ENCODE measurements at regions not wholly inside any gene's neighbourhood (a gene's known extent, or its start where the extent isn't known, plus 50 kb on each side); places are given as distances from the start of the nearest gene placed in this dataset.
"Not testable (repeated sequence)": the region's sequence is repeated elsewhere in the genome, so short reads cannot be mapped to it uniquely, and the experiment has no call there.

DNA sequence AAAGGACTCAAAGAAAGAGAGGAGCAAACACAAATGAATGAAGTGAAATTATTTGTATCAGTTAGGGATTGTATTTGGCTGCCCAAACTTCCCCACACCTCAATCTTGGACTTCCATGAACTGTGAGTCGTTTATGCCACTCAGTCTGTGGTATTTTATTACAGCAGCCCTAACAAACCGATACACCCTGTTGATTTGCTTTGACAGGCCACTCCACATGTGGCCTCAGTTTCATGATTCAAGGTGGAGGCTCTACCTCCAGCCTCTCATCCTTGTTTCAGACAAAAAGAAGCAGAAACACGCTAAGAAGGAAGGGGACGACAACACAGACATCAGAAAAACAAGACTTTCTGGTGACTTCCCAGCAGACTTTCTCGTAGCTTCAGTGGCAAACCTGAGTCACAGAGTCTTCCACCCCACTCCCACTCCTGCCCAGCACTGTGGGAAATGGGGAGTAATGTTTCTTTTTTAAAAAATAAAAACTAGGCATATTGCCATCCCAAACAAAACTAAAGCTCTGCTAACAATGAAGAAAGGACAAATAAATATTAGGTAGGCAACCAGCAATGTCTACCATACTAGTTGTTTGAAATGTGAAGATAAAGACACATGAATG is 52.2 kb upstream of the ABCA1 start:
- DNase-seq: no peak

DNA sequence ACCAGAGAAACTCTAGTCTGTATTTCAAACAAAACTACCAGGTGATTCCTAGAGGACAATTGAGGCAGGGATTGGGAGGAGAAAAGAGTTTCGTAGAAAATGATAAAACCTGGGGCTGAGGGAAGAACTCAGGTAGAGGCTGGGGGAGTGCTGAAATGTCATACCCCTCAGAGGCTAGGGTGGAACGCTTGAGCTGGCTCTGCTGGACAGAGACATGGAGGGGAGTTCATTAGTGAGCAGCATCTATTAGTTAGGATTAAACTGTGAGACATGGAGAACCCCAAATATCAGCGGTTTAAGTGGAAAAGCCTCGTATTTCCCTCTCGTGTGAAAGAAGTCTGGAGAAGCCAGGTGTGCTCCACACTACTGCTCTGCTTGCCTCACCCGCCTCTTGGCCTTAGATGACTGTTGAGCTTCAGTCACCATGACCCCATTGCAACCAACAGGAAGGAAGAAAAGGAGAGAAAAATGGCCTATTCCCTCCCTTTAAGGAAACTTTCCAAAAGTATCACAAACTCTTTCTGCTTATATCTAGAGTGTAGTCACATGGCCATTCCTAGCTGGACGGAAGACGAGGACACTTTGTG is 53.7 kb upstream of the ABCA1 start:
- DNase-seq: no peak

DNA sequence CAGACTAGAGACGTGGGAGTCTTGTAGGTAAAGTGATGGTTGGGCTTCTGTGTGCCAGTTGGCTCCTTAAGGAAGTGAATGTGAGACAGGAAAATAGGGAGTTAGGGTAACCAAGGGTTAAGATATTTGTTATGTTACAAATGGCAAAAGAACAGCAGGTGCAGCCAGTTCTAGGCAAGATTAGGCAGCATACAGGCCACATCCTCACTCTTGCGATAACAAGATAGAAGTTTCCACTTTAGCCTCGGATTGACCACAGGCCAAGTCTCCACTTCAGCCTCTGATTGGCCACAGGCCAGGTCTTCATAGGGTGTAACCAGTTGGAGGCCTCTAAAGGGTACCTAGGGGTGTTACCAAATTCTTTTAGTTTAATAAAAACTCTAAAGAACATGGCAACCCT is 54.6 kb upstream of the ABCA1 start:
- DNase-seq: no peak

DNA sequence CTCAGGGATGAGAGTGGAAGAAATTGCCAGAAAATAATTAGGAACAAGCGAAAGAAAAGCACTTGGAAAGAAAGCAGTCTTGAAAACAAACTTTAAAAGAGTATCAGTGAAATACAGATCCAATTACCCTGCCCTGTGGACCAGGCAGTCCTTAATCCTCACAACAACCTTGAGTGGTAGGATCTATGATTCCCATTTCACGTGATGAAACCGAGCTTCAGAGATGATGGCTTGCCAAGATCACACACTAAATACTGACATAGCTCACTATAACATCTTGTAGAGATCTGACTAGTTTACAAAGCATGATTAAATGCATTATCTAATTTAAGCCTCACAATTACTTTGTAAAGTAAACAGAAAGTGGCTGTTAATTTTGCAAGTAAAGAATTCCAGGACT is 55.5 kb upstream of the ABCA1 start:
- no peak for DNase-seq

DNA sequence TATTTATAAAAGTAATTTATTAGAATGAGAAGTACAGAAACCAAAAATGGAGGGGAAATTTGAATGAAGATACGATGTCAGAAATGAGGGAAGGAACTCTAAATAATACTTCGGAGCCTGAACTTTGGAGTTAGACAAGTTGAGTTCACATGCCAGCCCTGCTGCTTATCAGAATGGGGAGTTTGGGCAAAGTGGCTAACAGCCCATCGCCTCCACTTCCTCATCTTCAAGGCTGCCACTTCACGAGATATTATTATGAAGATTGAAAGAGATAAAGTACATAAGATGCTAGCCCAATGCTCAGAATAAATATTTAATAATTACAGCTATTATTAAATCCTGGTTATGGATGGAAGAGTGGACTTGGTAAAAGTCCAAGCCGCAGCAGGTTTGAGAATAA is 56.2 kb upstream of the ABCA1 start:
- no peak for DNase-seq

DNA sequence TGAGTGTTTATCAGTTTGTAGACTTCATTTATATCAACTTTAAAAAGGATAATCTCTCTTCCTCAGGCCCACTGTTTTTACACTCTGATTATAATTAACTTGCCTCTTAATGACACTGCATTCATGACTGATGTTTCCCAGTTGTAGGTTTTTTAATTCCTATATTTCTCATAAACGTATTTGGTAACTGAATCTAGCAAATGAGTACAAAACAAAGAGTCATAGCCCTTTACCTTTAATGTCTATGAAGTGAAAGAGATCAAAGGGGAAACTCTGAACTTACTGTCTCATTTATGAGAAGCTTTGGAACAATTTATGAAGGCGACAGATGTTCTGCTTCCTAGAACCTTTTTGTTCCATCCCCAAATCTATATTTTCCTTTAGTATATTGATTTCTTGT is 56.6 kb upstream of the ABCA1 start:
- no peak for DNase-seq

DNA sequence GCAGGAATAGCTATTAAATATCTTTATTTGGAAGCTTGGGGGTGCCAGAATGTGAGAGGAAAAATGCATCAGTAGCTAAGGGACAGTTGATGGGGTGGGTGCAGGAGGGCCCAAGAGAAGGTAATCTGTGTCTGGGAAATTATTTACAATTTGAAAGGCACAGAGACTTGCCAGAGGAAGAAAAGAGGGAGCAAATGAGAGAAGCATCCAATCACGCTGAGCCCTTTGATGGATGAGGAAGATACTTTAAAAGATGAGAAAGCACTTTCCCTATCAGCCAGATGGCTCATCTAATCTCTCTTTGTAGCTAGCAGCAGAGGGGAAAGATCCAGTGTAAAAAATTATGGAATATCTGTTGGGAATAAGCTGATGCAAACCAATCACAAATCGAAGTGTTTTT is 57.0 kb upstream of the ABCA1 start:
- DNase-seq: no peak

DNA sequence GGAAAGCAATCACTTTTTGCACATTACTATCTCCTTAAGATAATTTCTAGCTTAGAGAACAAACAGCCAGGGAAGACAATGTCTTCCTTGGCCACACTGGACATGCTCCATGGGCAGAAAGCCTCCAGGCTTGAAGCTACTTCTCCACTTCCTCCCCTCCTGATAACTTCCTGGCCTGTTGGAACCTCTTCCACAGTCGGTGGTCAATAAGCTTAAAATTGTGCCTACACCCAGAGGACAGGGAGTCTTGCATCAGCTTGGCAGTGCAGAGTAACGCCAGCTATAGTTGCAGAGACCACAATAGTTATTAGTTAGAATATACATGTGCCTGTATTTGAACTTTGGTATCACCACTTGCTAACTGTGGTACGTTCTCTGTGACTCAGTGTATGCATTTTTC is 58.1 kb upstream of the ABCA1 start:
- DNase-seq: no peak

DNA sequence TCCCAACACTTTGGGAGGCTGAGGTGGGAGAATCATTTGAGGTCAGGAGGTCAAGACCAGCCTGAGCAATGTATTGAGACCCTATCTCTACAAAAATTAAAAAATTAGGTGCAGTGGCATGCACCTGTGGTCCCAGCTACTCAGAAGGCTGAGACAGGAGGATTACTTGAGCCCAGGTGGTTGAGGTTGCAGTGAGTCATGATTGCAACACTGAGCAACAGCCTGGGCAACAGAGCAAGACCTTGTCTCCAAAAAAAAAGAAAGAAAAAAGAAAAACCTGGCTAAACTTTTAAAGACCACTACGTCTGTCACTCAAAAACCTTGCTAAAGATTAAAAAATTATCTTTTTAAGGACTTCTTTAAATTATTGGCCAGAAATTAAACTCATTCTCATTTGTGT is 59.8 kb upstream of the ABCA1 start:
- DNase-seq: no peak

DNA sequence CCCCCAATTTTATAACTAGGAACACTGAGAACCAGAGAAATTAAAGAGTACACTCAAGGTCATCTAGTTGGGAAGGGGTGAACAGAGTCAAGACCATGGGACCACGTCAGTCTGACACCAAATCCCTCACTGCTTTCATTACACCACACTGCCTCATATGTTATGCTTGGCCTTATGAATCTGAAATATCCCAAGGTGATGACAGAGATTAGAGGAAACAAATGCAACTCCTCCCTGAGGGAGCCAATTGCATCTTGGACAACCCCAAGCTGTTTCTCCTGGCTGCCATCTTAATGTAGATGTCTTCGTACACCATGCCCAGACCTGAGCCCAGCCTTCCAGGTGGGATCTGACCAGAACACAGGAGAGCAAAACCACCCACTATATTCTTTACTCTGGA is 60.6 kb upstream of the ABCA1 start:
- no peak for DNase-seq

DNA sequence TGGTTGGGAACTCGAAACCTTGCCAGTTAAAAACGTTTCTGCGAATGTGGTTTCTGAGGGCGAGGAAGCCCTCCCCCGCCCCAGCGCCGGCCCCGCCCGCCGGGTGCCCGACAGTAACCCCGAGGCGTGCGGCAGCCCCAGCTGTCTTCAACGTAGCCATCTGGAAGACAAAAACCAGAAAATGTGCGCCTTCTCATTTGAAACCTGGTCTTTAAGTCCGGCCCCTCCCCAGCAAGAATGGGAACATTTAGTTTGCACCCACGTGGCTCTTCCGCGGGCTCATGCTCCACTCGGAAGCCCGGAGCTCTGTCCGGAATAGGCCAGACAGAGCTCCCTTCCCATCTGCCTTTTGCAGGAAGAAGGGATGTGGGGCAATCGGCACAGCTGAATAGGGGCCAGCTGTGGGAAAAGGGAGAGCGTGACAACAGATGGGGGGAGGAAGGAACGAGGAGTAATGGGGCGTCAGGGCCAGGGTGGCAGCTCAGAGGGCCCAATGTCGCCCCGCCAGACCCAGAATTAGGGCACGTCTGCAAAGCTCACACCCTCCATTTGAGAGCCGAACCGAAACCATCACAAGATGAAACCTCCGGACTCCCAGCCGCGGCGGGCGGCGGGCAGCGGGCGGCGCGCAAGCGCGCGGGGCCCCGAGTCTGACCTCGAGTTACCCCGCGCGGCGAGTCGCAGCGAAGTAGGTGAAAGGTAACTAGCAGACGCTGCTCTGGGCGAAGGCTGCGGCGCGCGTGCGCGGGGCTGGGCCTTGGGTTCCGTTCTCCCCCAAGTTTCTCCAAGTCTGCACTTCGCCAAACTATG is 63.4 kb upstream of the ABCA1 start:
- DNase-seq: peak; percentile 49

DNA sequence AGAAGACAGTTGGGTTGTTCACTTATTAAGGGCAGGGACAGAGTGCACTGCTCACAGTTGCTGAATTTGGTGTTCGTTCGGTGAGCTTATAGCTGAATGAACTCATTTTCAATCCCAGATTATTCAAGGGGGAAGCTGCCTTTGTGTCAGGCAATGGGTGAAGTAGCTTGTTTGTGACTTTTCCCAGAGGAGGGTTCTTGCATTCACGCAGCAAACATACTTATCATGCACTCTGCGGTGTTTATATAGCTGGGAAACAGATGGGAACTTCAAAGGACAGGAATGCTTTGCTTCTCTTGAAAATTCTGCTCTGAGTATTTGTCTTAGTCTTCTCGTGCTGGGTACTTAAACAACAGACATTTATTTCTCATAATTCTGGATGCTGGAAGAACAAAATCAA is 64.7 kb upstream of the ABCA1 start:
- no peak for DNase-seq

DNA sequence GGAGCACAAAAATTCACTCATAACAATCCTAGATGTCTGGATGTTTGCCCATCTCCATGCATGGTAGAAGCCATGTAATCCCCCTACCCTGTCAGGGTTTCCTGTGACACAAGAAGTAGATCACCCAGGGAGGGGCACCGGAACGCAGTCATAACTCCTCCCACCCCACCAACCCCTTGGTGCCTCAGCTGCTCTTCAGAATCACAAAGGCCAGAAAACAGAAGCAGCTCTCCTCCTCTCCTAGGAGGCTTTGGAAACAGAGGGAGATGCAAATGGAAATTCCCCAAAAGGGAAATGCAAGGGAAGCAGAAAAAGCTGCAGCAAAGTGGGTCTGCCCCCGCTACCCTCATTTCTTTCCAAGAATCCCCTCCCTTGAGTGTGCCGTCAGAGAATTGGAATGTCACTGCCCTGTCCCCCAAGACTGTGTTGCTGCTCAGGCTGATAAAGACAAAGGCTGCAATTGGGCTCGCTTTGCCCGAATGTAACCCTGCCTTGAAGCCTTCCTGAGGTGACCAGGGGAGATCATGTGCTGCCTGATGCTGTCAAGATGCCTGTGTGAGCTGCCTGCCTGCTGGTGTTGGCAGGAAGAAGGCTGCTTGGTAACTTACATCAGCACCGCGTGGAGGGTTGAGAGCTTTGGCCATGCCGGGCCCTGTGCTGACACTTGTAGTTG is 65.5 kb upstream of the ABCA1 start:
- DNase-seq: peak; percentile 42

DNA sequence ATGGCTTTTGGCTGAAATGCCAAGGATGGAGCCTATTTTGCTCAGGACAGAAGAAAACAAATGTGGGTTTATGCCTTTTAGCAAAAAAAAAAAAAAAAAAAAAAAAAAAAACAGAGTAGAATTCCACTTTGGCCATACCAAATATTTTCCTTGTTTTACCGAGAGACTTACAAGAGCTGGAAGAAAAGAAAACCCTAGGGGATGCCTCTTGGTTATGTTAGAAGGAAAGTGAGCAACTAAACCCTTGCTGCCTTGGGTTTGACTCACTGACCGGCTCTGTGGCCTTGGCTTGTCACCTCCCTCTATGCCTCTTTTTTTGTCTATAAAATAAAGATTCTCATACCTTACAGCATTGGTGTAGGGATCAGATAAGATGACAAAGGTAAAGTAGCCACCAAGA is 69.6 kb upstream of the ABCA1 start:
- no peak for DNase-seq

DNA sequence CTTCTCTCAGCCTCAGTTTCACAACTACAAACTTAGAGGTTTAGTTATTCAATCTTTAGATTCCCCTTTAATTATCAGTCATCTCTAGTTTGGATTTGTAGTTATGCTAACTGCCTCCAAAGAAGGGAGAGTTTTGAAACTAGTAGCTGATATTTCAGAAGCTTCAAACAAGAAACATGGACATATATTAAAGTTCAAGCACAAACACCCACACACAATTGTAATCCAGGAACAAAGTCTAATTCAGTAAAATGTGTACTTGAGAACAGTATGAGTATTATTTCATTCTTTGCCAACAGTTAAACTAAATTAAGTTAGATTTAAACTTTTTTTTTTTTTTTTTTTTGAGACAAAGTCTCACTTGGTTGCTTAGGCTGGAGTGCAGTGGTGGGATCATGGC is 71.2 kb upstream of the ABCA1 start:
- no peak for DNase-seq

DNA sequence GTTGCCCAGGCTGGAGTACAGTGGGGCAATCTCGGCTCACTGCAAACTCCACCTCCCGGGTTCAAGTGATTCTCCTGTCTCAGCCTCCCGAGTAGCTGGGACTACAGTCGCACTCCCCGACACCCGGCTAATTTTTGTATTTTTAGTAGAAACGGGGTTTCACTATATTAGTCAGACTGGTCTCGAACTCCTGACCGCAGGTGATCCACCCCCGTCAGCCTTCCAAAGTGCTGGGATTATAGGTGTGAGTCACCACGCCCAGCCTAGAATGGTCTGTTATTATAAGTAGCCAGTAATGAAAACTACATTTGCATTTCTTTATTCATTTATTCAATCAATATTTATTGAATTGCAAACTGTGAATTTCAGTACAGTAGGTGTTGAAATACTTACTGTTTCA is 72.6 kb upstream of the ABCA1 start:
- not testable (repeated sequence) for DNase-seq

DNA sequence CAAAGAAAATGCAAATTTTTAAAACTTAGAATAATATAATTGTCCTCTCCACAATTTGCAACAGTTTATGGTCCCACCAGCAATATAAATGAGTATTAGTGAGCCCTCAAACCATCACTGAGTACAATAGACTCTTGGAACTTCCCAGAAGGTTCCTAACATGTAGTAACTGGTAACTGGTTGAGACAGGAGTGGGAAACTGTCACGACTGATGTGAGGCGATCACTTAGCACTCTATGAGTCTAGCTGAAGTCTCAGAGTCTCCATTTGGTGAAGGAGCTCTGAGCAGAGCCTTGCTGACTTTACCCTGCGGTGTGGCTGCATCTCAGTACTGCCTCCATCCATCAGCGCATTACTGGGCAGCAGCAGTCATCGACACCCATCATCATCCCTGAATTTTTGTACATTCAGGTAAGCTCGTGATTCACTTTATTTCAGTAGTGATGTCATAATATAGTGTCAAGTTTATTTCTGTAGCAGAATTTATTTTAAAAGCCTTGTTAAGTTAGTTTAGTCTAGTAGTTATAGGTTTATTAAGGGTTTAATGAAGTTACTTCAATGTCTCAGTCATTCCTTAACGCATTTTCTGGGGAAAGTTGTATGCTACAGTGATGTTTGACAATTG is 76.6 kb upstream of the ABCA1 start:
- no peak for DNase-seq

DNA sequence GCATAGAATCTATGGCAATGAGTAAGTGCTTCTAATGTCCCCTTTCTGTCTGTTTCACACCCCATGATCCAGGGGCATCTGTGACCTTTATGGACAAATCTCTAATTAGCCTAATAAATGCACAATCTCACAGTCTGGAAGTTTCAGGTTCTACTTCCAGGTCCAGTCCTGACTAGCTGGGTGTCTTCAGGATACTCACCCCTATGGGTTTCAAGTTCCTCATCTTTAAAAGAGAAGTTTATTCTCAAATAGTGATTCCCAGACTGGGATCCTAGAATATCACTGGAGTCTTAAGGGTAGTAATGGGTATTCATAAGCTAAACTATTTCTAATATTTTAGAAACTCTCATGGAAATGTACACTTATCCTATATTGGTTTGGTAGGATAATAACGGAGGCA is 77.2 kb upstream of the ABCA1 start:
- DNase-seq: no peak

DNA sequence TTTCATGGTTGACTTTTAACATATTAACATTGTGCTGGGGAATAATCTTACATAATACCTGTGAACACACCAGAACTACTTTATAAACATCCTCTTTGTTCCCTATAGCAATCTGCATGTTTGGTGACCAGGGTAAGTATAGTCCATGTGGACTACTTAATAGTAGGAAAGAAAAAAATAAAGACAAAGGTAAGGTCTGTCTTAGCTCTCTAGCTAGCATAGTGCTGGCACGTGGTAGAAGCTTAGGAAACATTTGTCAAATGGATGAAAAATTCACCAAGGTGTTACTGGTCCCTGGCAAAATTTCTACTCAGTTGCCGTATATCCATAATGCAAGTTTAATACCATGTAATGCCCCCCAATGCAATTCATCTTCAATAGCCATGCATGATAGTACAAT is 78.6 kb upstream of the ABCA1 start:
- no peak for DNase-seq

DNA sequence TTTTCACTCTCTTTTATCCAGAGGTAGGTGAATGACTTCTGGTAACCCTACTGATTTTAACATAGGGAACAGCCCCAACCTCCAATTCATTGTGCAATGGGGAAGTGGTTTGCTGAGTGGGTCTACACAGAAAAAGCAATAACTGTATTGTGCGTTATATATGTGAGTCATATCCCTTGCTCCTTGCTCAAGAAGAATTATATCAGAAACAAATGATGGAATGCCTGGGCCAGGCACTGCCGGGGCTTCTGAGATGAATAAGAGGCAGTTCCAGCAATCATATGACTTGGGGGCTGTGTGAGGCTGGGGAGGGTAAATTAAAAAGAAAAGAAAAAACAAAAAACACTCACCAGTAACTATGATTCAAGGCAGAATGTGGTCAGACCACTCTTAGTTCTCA is 79.2 kb upstream of the ABCA1 start:
- peak; percentile 66 for DNase-seq

DNA sequence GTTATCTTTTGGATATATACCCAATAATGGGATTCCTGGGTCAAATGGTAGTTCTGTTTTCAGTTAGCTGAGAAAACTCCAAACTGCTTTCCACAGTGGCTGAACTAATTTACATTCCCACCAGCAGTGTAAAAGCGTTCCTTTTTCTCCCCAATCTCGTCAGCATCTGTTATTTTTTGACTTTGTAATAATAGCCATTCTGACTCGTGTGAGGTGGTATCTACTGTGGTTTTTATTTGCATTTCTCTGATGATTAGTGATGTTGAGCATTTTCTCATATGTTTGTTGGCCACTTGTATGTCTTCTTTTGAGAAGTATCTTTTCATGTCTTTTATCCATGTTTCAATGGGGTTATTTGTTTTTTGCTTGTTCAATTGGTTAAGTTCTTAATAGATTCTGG is 82.1 kb upstream of the ABCA1 start:
- not testable (repeated sequence) for DNase-seq

DNA sequence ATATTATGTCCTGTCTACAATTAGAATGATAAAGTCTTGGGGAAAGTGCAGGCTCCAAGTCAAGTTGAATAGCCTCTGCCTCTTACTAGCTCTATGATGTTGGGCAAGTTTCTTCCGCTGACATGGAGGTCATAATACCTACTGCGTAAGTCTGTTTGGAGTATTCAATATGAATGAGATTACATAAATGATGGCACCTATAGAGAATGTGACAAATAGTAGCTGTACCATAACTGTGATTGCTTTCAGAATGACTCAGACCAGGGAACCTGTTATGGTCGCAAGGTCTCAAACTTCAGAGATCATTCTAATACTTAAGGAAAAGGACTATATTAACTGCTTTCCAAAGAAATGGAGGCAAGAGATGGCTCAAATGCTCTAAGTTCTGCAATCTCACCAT is 94.0 kb upstream of the ABCA1 start:
- DNase-seq: no peak

DNA sequence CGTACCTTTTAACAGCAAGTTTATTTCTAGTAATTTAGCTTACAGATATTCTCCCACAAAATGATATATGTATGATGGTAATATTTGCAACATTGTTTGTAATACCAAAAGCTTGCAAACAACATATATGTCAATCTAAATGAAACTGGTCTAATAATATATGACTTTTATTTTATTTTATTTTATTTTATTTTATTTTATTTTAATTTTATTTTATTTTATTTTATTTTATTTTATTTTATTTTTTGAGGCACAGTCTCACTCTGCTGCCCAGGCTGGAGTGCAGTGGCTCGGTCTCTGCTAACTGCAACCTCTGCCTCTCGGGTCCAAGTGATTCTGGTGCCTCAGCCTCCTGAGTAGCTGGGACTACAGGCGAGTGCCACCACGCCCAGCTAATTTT is 94.6 kb upstream of the ABCA1 start:
- DNase-seq: not testable (repeated sequence)

DNA sequence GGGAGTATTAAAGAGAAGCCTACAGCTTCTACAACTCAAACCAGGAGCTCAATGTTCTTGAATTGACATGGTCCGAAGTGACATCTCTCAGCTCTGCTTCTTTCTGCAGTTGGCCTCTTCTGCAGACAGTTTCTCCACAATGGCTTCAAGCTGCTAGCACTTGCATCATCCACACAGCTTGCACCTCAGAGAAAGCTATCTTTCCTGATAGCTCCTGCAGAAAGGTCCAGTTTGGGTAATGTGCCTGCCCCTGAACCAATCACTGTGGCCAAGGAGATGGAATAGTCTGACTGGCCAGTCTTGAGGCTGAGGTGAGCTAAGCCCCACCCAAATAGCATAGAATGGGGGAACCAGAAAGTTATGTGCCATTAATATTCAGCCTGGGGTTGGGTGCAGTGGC is 95.8 kb upstream of the ABCA1 start:
- DNase-seq: no peak
